GM13976 (cell line): ENCODE measurements at regions not wholly inside any gene's neighbourhood (a gene's known extent, or its start where the extent isn't known, plus 50 kb on each side); places are given as distances from the start of the nearest gene placed in this dataset.

Experiments used
- DNase-seq: peaks from one replicate; pipeline ENCODE4 v3.0.0; 2012; ENCODE audit warnings: low spot score
- CTCF ChIP-seq: IDR thresholded peaks from 2 replicates; pipeline ENCODE4 v1.5.1; 2012; ENCODE audit warnings: borderline replicate concordance, mild to moderate bottlenecking; ENCODE audit not compliant: insufficient read depth; ENCODE audit errors: extremely low read depth, missing control alignments, control extremely low read depth
- in situ Hi-C: fragments of 300-500 bp; cut with MboI; formaldehyde crosslinking; loops from one replicate; pipeline ENCODE4 v1.12.0; 2022; ENCODE audit warnings: low sequenced_read_pairs, mixed read lengths, inconsistent platforms; ENCODE audit not compliant: unreplicated experiment

GRCh38 chr13:44242766-44243165 lies 130.9 kb upstream of the SERP2 start:
- no peak for DNase-seq
- TF ChIP-seq CTCF = no peak
- in situ Hi-C loops = no loop called here

GRCh38 chr13:44243198-44243857 lies 130.3 kb upstream of the SERP2 start:
- peak; percentile 37 for DNase-seq
- TF ChIP-seq CTCF = peak; percentile 45
- in situ Hi-C loops = no loop called here

- no peak for DNase-seq
- in situ Hi-C loops = no loop called here
- no peak for TF ChIP-seq CTCF
Observed at GRCh38 chr13:44244288-44244687, 129.3 kb upstream of the SERP2 start.

- in situ Hi-C loops = no loop called here
Observed at GRCh38 chr13:44249431-44249836, 124.2 kb upstream of the SERP2 start.

GRCh38 chr13:44252938-44253337 lies 120.7 kb upstream of the SERP2 start:
- in situ Hi-C loops = no loop called here
- DNase-seq = no peak
- TF ChIP-seq CTCF = no peak

More at GRCh38 chr13:44249431-44249836, 124.2 kb upstream of the SERP2 start:
- no peak for TF ChIP-seq CTCF
- DNase-seq = no peak

GRCh38 chr13:44255771-44256364 lies 117.8 kb upstream of the SERP2 start:
- in situ Hi-C loops = no loop called here
- TF ChIP-seq CTCF = no peak
- no peak for DNase-seq

GRCh38 chr13:44257796-44258195 lies 115.8 kb upstream of the SERP2 start:
- no peak for DNase-seq
- in situ Hi-C loops = no loop called here
- no peak for TF ChIP-seq CTCF
